Gastroesophageal sphincter (tissue), 3 donors: ENCODE measurements at regions not wholly inside any gene's neighbourhood (a gene's known extent, or its start where the extent isn't known, plus 50 kb on each side); places are given as distances from the start of the nearest gene placed in this dataset.

Experiments
- EP300 ChIP-seq: sonication (generic); formaldehyde crosslinking; IDR thresholded peaks from one replicate; pipeline ENCODE4 v1.6.1; 2017; ENCODE audit warnings: antibody characterized with exemption, mild to moderate bottlenecking
- POLR2A ChIP-seq, 2 donors: fragments of 450-650 bp; IDR thresholded peaks; one replicate each; pipeline ENCODE4 v1.6.1; 2017; ENCODE audit warnings: antibody characterized with exemption in 2 of 2, mild to moderate bottlenecking in 2 of 2, moderate library complexity in 1 of 2
- POLR2AphosphoS5 ChIP-seq: sonication (generic); formaldehyde crosslinking; IDR thresholded peaks from one replicate; pipeline ENCODE4 v1.6.1; 2017; ENCODE audit warnings: antibody characterized with exemption
- TF ChIP-seq, protein P1 (sequence below), 4 experiments: fragments of 200-600 bp in 2 of 4; fragments of 450-650 bp in 2 of 4; sonication (generic) in 1 of 4; IDR thresholded peaks; one replicate each; pipeline ENCODE4 v1.5.1; 2017 to 2019; ENCODE audit warnings: antibody characterized with exemption in 4 of 4, mild to moderate bottlenecking in 2 of 4, moderate library complexity in 2 of 4

DNA sequence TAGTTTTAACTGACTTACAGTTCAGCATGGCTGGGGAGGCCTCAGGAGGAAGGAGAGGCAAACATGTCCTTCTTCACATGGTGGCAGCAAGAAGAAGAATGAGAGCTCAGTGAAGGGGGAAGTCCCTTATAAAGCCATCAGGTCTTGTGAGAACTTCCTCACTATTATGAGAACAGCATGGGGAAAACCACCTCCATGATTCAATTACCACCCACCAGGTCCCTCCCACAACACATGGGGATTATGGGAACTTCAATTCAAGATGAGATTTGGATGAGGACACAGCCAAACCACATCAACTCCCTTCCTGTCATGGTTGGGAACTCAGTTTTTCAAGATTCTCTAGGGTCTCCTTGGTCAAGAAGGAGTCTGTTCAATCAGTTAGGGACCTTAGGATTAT, 432.9 kb upstream of the CNTN5 start:
- TF ChIP-seq POLR2A (IDR thresholded peaks at IDR 0.05) (no peak), POLR2AphosphoS5 (no peak), EP300 (no peak)
- TF ChIP-seq, protein P1, sequence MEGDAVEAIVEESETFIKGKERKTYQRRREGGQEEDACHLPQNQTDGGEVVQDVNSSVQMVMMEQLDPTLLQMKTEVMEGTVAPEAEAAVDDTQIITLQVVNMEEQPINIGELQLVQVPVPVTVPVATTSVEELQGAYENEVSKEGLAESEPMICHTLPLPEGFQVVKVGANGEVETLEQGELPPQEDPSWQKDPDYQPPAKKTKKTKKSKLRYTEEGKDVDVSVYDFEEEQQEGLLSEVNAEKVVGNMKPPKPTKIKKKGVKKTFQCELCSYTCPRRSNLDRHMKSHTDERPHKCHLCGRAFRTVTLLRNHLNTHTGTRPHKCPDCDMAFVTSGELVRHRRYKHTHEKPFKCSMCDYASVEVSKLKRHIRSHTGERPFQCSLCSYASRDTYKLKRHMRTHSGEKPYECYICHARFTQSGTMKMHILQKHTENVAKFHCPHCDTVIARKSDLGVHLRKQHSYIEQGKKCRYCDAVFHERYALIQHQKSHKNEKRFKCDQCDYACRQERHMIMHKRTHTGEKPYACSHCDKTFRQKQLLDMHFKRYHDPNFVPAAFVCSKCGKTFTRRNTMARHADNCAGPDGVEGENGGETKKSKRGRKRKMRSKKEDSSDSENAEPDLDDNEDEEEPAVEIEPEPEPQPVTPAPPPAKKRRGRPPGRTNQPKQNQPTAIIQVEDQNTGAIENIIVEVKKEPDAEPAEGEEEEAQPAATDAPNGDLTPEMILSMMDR (IDR thresholded peaks at IDR 0.05) = no peak
